ENCODE measurements at regions not wholly inside any gene's neighbourhood (a gene's known extent, or its start where the extent isn't known, plus 50 kb on each side); places are given as distances from the start of the nearest gene placed in this dataset.
A peak's percentile ranks its signal among the peaks of the same experiment; 100 is the strongest.

DNA sequence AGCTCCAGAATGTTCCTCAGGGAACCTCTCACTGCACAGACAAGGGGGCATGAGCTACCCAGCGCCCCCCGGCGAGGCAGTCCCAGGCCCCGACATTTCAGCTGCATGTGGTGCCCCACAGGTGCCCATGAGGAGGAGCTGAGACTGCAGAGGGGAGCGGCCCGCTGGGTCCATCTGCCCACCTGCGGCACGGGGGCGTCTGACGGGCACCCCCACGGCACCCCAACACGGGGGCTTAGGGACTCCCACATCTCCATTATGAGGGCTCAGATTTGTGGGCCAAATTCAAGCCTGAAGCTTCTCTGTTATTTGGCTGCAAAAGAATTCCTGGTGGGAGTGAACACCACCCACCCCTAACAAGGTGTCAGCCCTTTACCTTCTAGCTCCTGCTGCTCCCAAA is 258.4 kb downstream of the UACA start:
- no peak overlapping the region for H3K4me3 ChIP-seq (ENCODE audit: insufficient read length, low read depth)
- peaks cover 16% of the 10 kb centered on the region for H3K4me1 ChIP-seq (ENCODE audit: insufficient read depth, insufficient read length)
- no peaks in the 10 kb centered on the region for H3K27me3 ChIP-seq (ENCODE audit: insufficient read depth, insufficient read length)
- H3K9ac ChIP-seq (ENCODE audit: insufficient read length, low read depth): peak overlapping the region; percentile 27
- DNase-seq (ENCODE audit: low read depth, low spot score): no peak
- TF ChIP-seq ZNF274 (IDR thresholded peaks at IDR 0.05; ENCODE audit: low read depth, low read length) (no peak), YY1 (IDR thresholded peaks at IDR 0.05; ENCODE audit: insufficient read depth, insufficient read length) (no peak)
- H3K36me3 ChIP-seq (ENCODE audit: insufficient read depth, insufficient read length, low read length): no peaks in the 10 kb centered on the region
- H3K9me3 ChIP-seq (ENCODE audit: insufficient read depth, low read length): peaks cover 5% of the 10 kb centered on the region

DNA sequence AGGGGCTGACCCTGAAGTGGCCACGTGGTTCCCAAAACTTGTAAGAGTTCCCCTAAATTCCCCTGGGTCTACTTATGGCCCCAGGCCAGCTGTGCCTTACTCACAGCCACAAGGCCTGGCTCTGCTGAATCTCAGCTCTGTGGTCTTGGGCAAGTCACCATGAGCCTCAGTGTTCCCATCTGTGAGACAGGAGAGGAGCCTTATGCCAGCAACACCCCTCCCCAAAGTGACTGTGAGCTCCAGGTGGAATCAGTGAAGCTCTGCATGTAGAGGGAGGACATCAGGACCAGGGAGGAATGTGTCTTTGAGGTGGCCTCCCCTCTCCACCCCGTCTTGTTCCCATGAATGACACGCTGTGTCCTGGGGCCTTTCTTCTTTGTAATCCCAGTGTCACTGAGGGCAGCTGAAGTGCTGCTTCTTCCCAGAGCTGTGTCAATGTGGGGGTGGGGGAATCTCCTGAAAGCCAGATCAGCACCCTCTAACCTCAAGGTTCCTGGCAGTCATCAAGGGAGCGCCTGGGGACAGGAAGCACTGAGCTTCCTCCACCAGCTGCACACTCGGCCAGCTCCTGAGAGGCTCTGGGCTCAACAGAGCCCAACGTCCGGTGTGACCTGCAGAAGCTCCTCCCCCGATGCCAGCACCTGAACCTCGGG is 258.9 kb downstream of the UACA start:
- Histone ChIP-seq H3K4me3 (ENCODE audit: insufficient read length, low read depth) (no peak overlapping the region), H3K36me3 (ENCODE audit: insufficient read depth, insufficient read length, low read length) (no peaks in the 10 kb centered on the region), H3K4me1 (ENCODE audit: insufficient read depth, insufficient read length) (peaks cover 16% of the 10 kb centered on the region), H3K9me3 (ENCODE audit: insufficient read depth, low read length) (no peaks in the 10 kb centered on the region), H3K27me3 (ENCODE audit: insufficient read depth, insufficient read length) (no peaks in the 10 kb centered on the region), H3K9ac (ENCODE audit: insufficient read length, low read depth) (peak overlapping the region; percentile 57)
- TF ChIP-seq SUZ12 (IDR thresholded peaks at IDR 0.05; ENCODE audit: extremely low read depth, insufficient read depth, insufficient read length) (no peak), YY1 (IDR thresholded peaks at IDR 0.05; ENCODE audit: insufficient read depth, insufficient read length) (no peak)
- no peak for DNase-seq (ENCODE audit: low read depth, low spot score)

GRCh38 chr15:70503798-70504298 is 259.5 kb downstream of the UACA start:
- H3K4me1 ChIP-seq (ENCODE audit: insufficient read depth, insufficient read length): peaks cover 16% of the 10 kb centered on the region
- TF ChIP-seq YY1 (IDR thresholded peaks at IDR 0.05; ENCODE audit: insufficient read depth, insufficient read length) (no peak), ZNF274 (IDR thresholded peaks at IDR 0.05; ENCODE audit: low read depth, low read length) (no peak), SUZ12 (IDR thresholded peaks at IDR 0.05; ENCODE audit: extremely low read depth, insufficient read depth, insufficient read length) (no peak)
- H3K36me3 ChIP-seq (ENCODE audit: insufficient read depth, insufficient read length, low read length): no peaks in the 10 kb centered on the region
- H3K9ac ChIP-seq (ENCODE audit: insufficient read length, low read depth): peak overlapping the region; percentile 57
- no peaks in the 10 kb centered on the region for H3K9me3 ChIP-seq (ENCODE audit: insufficient read depth, low read length)
- DNase-seq (ENCODE audit: low read depth, low spot score): no peak
- H3K4me3 ChIP-seq (ENCODE audit: insufficient read length, low read depth): no peak overlapping the region
- H3K27me3 ChIP-seq (ENCODE audit: insufficient read depth, insufficient read length): no peaks in the 10 kb centered on the region

- no peaks in the 10 kb centered on the region for H3K27me3 ChIP-seq (ENCODE audit: insufficient read depth, insufficient read length)
- DNase-seq (ENCODE audit: low read depth, low spot score): no peak
- H3K36me3 ChIP-seq (ENCODE audit: insufficient read depth, insufficient read length, low read length): no peaks in the 10 kb centered on the region
- no peak overlapping the region for H3K4me3 ChIP-seq (ENCODE audit: insufficient read length, low read depth)
- TF ChIP-seq ZNF274 (IDR thresholded peaks at IDR 0.05; ENCODE audit: low read depth, low read length) (no peak), SUZ12 (IDR thresholded peaks at IDR 0.05; ENCODE audit: extremely low read depth, insufficient read depth, insufficient read length) (no peak), YY1 (IDR thresholded peaks at IDR 0.05; ENCODE audit: insufficient read depth, insufficient read length) (no peak)
- no peak overlapping the region for H3K9ac ChIP-seq (ENCODE audit: insufficient read length, low read depth)
- H3K4me1 ChIP-seq (ENCODE audit: insufficient read depth, insufficient read length): peaks cover 16% of the 10 kb centered on the region
- no peaks in the 10 kb centered on the region for H3K9me3 ChIP-seq (ENCODE audit: insufficient read depth, low read length)
These were observed 260.1 kb downstream of the UACA start for GRCh38 chr15:70503073-70503745.

DNA sequence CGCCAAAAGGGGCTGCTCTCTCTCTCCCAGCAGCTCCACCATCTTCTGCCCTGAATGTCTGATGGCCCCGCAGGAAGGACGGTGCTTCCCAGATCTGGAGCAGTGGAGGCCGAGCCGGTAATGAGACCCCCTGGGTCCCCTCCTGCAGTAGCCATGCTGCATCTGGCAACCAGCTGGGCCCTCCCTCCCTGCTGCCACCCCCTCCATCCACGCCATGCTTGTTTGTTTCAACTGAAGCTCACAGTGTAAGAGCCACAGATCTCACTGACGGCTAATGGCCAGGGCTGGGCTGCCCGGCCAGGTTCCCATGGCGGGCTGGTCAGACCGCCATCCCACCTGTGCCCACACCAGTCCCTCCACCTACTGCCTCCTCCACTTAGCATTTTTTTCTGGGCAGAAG is 260.8 kb downstream of the UACA start:
- Histone ChIP-seq H3K4me3 (ENCODE audit: insufficient read length, low read depth) (no peak overlapping the region), H3K27me3 (ENCODE audit: insufficient read depth, insufficient read length) (no peaks in the 10 kb centered on the region), H3K9ac (ENCODE audit: insufficient read length, low read depth) (no peak overlapping the region), H3K9me3 (ENCODE audit: insufficient read depth, low read length) (no peaks in the 10 kb centered on the region), H3K36me3 (ENCODE audit: insufficient read depth, insufficient read length, low read length) (no peaks in the 10 kb centered on the region), H3K4me1 (ENCODE audit: insufficient read depth, insufficient read length) (peaks cover 12% of the 10 kb centered on the region)
- no peak for TF ChIP-seq SUZ12 (IDR thresholded peaks at IDR 0.05; ENCODE audit: extremely low read depth, insufficient read depth, insufficient read length)
- no peak for TF ChIP-seq YY1 (IDR thresholded peaks at IDR 0.05; ENCODE audit: insufficient read depth, insufficient read length)
- no peak for TF ChIP-seq ZNF274 (IDR thresholded peaks at IDR 0.05; ENCODE audit: low read depth, low read length)
- DNase-seq (ENCODE audit: low read depth, low spot score): no peak

DNA sequence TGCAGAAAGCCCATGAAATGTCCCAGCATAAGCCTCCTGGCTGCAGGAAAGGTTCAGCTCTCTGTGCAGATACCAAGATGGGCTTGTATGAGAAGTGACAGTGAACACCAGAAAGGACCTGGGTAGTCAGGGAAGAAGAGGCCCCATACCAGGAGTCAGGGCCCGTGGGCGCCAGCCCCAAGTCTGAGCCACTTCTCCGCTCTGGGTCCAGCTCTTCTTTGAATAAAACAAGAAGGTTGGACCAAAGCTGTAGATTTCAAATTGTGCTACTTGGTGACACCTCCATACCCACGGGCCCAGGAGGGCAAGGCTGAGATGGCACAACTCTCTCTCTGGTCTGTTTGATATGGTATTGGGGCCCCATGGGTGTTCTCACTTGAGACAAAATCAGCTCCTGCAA is 261.5 kb downstream of the UACA start:
- Histone ChIP-seq H3K4me1 (ENCODE audit: insufficient read depth, insufficient read length) (peaks cover 12% of the 10 kb centered on the region), H3K36me3 (ENCODE audit: insufficient read depth, insufficient read length, low read length) (no peaks in the 10 kb centered on the region), H3K9ac (ENCODE audit: insufficient read length, low read depth) (no peak overlapping the region), H3K4me3 (ENCODE audit: insufficient read length, low read depth) (no peak overlapping the region), H3K27me3 (ENCODE audit: insufficient read depth, insufficient read length) (no peaks in the 10 kb centered on the region), H3K9me3 (ENCODE audit: insufficient read depth, low read length) (no peaks in the 10 kb centered on the region)
- no peak for TF ChIP-seq YY1 (IDR thresholded peaks at IDR 0.05; ENCODE audit: insufficient read depth, insufficient read length)
- TF ChIP-seq ZNF274 (IDR thresholded peaks at IDR 0.05; ENCODE audit: low read depth, low read length): no peak
- no peak for TF ChIP-seq SUZ12 (IDR thresholded peaks at IDR 0.05; ENCODE audit: extremely low read depth, insufficient read depth, insufficient read length)
- DNase-seq (ENCODE audit: low read depth, low spot score): no peak

DNA sequence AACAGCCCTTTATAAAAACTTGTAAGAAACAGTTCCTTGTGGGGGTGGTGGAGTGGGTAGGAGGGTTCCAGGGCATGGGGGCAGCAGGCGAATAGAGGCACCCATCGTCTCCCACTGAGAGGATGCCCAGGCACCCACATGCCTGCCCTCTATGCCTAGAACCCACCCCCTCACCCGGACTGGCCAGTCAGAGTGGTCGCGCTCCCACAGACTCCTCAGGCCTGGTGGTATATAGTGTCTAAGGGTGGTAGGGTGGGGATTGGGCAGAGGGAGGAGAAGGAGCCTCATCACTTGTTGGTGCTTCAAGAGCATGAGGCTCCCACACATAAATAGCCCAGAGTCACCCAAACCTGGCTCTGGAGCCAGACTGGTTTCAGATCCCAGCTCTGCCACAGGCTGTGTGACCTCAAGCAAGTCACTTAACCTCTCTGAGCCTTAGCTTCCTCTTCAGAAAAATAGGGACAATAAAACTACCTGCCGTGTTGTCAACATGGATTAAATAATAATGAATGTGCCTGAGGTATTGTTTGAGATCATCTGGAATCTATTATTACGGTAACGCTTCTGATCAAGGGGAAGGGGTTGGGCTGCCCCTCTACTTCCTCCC is 262.1 kb downstream of the UACA start:
- Histone ChIP-seq H3K27me3 (ENCODE audit: insufficient read depth, insufficient read length) (no peaks in the 10 kb centered on the region), H3K4me1 (ENCODE audit: insufficient read depth, insufficient read length) (peaks cover 12% of the 10 kb centered on the region), H3K36me3 (ENCODE audit: insufficient read depth, insufficient read length, low read length) (no peaks in the 10 kb centered on the region), H3K4me3 (ENCODE audit: insufficient read length, low read depth) (no peak overlapping the region), H3K9ac (ENCODE audit: insufficient read length, low read depth) (no peak overlapping the region), H3K9me3 (ENCODE audit: insufficient read depth, low read length) (no peaks in the 10 kb centered on the region)
- no peak for DNase-seq (ENCODE audit: low read depth, low spot score)
- TF ChIP-seq YY1 (IDR thresholded peaks at IDR 0.05; ENCODE audit: insufficient read depth, insufficient read length) (no peak), SUZ12 (IDR thresholded peaks at IDR 0.05; ENCODE audit: extremely low read depth, insufficient read depth, insufficient read length) (no peak), ZNF274 (IDR thresholded peaks at IDR 0.05; ENCODE audit: low read depth, low read length) (no peak)

Measured in NT2/D1 (cell line).